ENCODE measurements at regions not wholly inside any gene's neighbourhood (a gene's known extent, or its start where the extent isn't known, plus 50 kb on each side); places are given as distances from the start of the nearest gene placed in this dataset.
A peak's percentile ranks its signal among the peaks of the same experiment; 100 is the strongest.

- no peak overlapping the region for H3K4me3 ChIP-seq (ENCODE audit: low read length)
- no peak for TF ChIP-seq CTCF (IDR thresholded peaks at IDR 0.05; ENCODE audit: insufficient read depth, low read depth, low read length, missing control alignments)
- DNase-seq (ENCODE audit: low read depth) = no peak
These were observed 775.4 kb downstream of the ADCYAP1 start for GRCh38 chr18:1680108-1680507.

- no peak for TF ChIP-seq CTCF (IDR thresholded peaks at IDR 0.05; ENCODE audit: insufficient read depth, low read depth, low read length, missing control alignments)
- H3K4me3 ChIP-seq (ENCODE audit: low read length) = no peak overlapping the region
- no peak for DNase-seq (ENCODE audit: low read depth)
These were observed 787.2 kb downstream of the ADCYAP1 start for GRCh38 chr18:1691863-1692262.

DNA sequence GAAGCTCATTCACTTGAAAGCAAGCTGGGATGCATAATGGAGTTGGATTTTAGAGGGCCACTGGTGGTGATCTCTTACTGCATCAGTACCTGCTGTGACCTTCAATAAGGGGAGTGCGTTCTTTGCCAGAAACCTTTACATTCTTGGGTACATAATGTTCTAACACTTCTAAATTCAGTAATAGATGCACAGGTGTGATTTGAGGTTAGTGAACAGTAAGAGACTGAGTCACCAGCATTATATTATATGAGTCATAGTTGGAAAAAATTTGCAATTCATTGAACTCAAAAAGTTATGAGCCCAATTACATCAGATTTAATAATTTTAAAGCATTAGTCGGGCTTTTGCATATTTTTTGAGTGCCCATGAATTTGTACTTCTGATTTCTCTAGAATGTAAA is 803.3 kb downstream of the ADCYAP1 start:
- peak; percentile 31 for DNase-seq (ENCODE audit: low read depth)
- no peak for TF ChIP-seq CTCF (IDR thresholded peaks at IDR 0.05; ENCODE audit: insufficient read depth, low read depth, low read length, missing control alignments)
- no peak overlapping the region for H3K4me3 ChIP-seq (ENCODE audit: low read length)

DNA sequence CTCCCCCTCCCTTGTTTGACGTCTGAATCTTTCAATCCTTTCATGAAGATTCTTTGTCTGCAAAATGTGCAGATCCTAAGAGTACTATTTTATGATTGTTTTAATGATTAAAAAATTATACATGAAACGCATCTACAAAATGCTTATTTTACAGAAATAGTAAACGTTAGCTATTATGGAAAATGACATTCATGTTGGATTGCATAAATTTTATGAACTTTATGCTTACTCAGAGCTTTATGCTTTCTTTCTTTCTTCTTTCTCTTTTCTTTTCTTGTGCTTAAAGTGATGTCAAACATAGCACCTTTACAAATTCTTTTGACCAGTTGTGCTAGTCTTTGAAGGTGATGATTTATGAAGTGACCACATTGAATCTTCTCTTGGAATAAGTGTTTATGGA is 805.4 kb downstream of the ADCYAP1 start:
- no peak for TF ChIP-seq CTCF (IDR thresholded peaks at IDR 0.05; ENCODE audit: insufficient read depth, low read depth, low read length, missing control alignments)
- H3K4me3 ChIP-seq (ENCODE audit: low read length) = no peak overlapping the region
- no peak for DNase-seq (ENCODE audit: low read depth)

- no peak for TF ChIP-seq CTCF (IDR thresholded peaks at IDR 0.05; ENCODE audit: insufficient read depth, low read depth, low read length, missing control alignments)
- H3K4me3 ChIP-seq (ENCODE audit: low read length) = no peak overlapping the region
- DNase-seq (ENCODE audit: low read depth) = no peak
These were observed 827.5 kb downstream of the ADCYAP1 start for GRCh38 chr18:1732143-1732542.

- no peak for DNase-seq (ENCODE audit: low read depth)
- TF ChIP-seq CTCF (IDR thresholded peaks at IDR 0.05; ENCODE audit: insufficient read depth, low read depth, low read length, missing control alignments) = no peak
- no peak overlapping the region for H3K4me3 ChIP-seq (ENCODE audit: low read length)
These were observed 825.2 kb downstream of the METTL4 start for GRCh38 chr18:1746131-1746530.

GRCh38 chr18:1751249-1751648 is 820.1 kb downstream of the METTL4 start:
- no peak for DNase-seq (ENCODE audit: low read depth)
- no peak overlapping the region for H3K4me3 ChIP-seq (ENCODE audit: low read length)
- no peak for TF ChIP-seq CTCF (IDR thresholded peaks at IDR 0.05; ENCODE audit: insufficient read depth, low read depth, low read length, missing control alignments)
